Stomach (tissue), 8 donors: ENCODE measurements at regions not wholly inside any gene's neighbourhood (a gene's known extent, or its start where the extent isn't known, plus 50 kb on each side); places are given as distances from the start of the nearest gene placed in this dataset.

Experiments
- DNase-seq, 2 donors: peaks; one replicate each; pipeline versions ENCODE4 v3.0.0 to v3.0.0-alpha.2; 2013 to 2019
- H3K27ac ChIP-seq, 5 donors: fragments of 200-600 bp in 4 of 5; sonication (generic) in 4 of 5; one replicate each; pipeline ENCODE4 v1.5.1; 2013 to 2019; ENCODE audit warnings: mild to moderate bottlenecking in 1 of 5, moderate library complexity in 1 of 5
- H3K27me3 ChIP-seq, 3 donors: fragments of 200-600 bp; sonication (generic); one replicate each; pipeline ENCODE4 v1.5.1; 2017 to 2019; ENCODE audit warnings: mixed run types in 1 of 3
- H3K36me3 ChIP-seq, 4 donors: fragments of 200-600 bp; sonication (generic); 1 replicate in 3 of 4; 2 replicates in 1 of 4; pipeline ENCODE4 v1.5.1; 2016 to 2019
- H3K4me1 ChIP-seq, 4 donors: fragments of 200-600 bp; sonication (generic); one replicate each; pipeline ENCODE4 v1.5.1; 2016 to 2019
- H3K4me3 ChIP-seq, 4 donors: fragments of 200-600 bp; sonication (generic) in 3 of 4; one replicate each; pipeline ENCODE4 v1.5.1; 2016 to 2019; ENCODE audit warnings: mild to moderate bottlenecking in 1 of 4
- H3K9me3 ChIP-seq, 4 donors: fragments of 200-600 bp; sonication (generic); one replicate each; pipeline ENCODE4 v1.5.1; 2016 to 2019
- EP300 ChIP-seq: sonication (generic); formaldehyde crosslinking; IDR thresholded peaks from one replicate; pipeline ENCODE4 v1.6.1; 2017; ENCODE audit warnings: antibody characterized with exemption
- POLR2A ChIP-seq, 4 donors: fragments of 450-650 bp; IDR thresholded peaks; one replicate each; pipeline ENCODE4 v1.6.1; 2016; ENCODE audit warnings: antibody characterized with exemption in 4 of 4, control low read depth in 2 of 4, mild to moderate bottlenecking in 1 of 4, moderate library complexity in 1 of 4
- POLR2AphosphoS5 ChIP-seq, 3 donors: sonication (generic); formaldehyde crosslinking; IDR thresholded peaks; one replicate each; pipeline ENCODE4 v1.6.1; 2016; ENCODE audit warnings: antibody characterized with exemption in 3 of 3
- WGBS, 5 donors: extraction: QIAGEN DNeasy Blood & Tissue Kit in 3 of 5; methylation state at CpG; one replicate each; pipeline versions ENCODE4 v1.1.5 to v1.1.7; 2013 to 2018; 5-methylcytosine and 5-hydroxymethylcytosine counted together
- intact Hi-C: fragments of 100-400 bp; cut with DNase I; formaldehyde crosslinking; loops from one replicate; pipeline ENCODE4 v1.15.1; 2023; ENCODE audit warnings: low total_unique reads
- TF ChIP-seq, protein P1 (sequence below), 7 experiments: fragments of 450-650 bp in 4 of 7; fragments of 200-600 bp in 3 of 7; sonication (generic) in 3 of 7; IDR thresholded peaks; one replicate each; pipeline ENCODE4 v1.5.1; 2016 to 2019; ENCODE audit warnings: antibody characterized with exemption in 7 of 7, control low read depth in 2 of 7, mild to moderate bottlenecking in 1 of 7
- donor health status: healthy with polysubstance abuse.
- donor health status: Bipolar disorder and iron deficiency.
- donor health status: healthy.

DNA sequence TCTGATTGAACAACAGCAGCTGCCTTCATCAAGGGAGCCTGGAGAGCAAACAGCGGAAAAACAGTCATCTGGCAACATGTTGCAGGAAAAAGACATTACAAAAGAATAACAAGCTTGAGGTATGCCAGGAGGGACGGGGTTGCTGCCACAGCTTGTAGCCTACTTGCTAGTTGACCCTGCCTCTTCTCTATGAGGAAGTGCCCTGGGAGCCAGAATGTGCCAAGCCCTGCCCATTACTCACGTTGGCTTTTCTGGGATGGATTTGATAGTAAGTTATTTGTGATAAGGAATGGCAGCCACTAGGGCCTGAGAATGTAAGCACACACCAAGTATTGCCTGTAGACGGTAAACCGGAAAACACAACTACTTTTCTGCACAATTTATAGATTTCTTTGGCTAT, 113.5 kb upstream of the KIRREL3 start:
- no peaks in the 10 kb centered on the region for H3K9me3 ChIP-seq
- H3K36me3 ChIP-seq = no peaks in the 10 kb centered on the region
- DNase-seq = no peak
- TF ChIP-seq POLR2A (IDR thresholded peaks at IDR 0.05) (no peak), EP300 (no peak), POLR2AphosphoS5 (IDR thresholded peaks at IDR 0.05) (no peak)
- TF ChIP-seq, protein P1, sequence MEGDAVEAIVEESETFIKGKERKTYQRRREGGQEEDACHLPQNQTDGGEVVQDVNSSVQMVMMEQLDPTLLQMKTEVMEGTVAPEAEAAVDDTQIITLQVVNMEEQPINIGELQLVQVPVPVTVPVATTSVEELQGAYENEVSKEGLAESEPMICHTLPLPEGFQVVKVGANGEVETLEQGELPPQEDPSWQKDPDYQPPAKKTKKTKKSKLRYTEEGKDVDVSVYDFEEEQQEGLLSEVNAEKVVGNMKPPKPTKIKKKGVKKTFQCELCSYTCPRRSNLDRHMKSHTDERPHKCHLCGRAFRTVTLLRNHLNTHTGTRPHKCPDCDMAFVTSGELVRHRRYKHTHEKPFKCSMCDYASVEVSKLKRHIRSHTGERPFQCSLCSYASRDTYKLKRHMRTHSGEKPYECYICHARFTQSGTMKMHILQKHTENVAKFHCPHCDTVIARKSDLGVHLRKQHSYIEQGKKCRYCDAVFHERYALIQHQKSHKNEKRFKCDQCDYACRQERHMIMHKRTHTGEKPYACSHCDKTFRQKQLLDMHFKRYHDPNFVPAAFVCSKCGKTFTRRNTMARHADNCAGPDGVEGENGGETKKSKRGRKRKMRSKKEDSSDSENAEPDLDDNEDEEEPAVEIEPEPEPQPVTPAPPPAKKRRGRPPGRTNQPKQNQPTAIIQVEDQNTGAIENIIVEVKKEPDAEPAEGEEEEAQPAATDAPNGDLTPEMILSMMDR (IDR thresholded peaks at IDR 0.05) = no peak
- H3K27me3 ChIP-seq = peaks cover 0 to 3% (median 0%) of the 10 kb centered on the region in 3 donors
- H3K27ac ChIP-seq = no peak overlapping the region
- no peak overlapping the region for H3K4me3 ChIP-seq
- H3K4me1 ChIP-seq = no peaks in the 10 kb centered on the region
- WGBS, 5 donors = 35 to 59% (median 50%) methylated on average over 5 of the region's 5 CpGs
- intact Hi-C loops = no loop called here

DNA sequence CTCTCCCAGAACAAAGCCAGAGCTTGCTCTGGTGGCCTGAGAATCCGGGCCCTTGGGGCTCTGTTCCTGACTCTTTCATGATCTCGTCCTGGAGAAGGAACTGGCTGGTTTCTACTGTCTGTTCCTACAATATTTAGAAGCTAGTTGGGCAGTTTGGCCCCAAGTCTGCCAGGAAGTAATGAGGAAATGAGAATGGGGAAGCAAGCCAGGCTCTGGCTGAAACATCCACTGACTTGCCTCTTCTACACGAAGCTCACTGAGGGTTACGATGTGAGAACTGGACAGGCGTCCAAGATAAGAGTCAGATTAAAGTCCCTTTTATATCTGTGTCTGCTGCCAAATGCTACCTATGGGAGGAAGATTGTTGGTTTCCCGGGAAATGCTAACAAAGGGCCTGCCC, 110.0 kb upstream of the KIRREL3 start:
- no peak overlapping the region for H3K27ac ChIP-seq
- peaks cover 0 to 4% (median 0%) of the 10 kb centered on the region in 3 donors for H3K27me3 ChIP-seq
- intact Hi-C loops = no loop called here
- 18 to 48% (median 21%) methylated on average over 6 of the region's 6 CpGs for WGBS, 5 donors
- peak in 1 of 2 donors; percentile 17 for DNase-seq
- no peak overlapping the region for H3K4me3 ChIP-seq
- TF ChIP-seq POLR2A (IDR thresholded peaks at IDR 0.05) = no peak
- no peak for TF ChIP-seq POLR2AphosphoS5 (IDR thresholded peaks at IDR 0.05)
- TF ChIP-seq EP300 = no peak
- TF ChIP-seq, protein P1 (IDR thresholded peaks at IDR 0.05) = no peak
- H3K4me1 ChIP-seq = no peaks in the 10 kb centered on the region
- no peaks in the 10 kb centered on the region for H3K9me3 ChIP-seq
- H3K36me3 ChIP-seq = no peaks in the 10 kb centered on the region

DNA sequence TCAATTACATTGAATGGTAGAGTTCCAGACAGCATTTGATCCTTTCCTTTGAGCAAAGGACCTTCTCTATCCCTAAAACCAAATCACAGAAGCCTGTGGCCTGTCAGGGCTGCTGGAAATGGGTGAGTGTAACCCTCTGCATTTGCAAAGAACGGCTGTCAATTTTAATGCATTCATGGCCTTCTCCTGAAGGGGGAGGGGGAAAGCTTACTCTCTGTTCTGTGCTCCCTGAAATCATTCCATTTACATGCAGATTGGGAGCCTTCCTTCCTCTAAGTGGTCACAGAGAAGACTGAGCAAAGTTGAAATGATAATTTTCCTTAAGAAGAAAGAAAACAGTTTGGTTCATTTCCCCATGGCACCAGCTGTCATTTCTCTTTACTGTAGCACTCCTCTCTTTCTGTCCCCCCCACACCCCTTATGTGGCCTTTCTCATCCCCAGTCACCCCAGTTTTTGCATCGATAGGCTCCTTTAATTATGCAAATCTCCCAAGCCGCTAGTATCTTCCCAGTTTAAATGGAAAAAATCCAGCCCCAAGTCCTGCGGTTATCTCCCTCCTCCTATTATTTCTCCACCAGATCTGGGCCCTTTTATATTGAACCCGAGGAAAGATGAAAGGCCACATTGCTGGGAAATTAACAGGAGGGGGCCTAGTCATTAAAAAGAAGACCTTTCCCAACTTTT, 109.4 kb upstream of the KIRREL3 start:
- WGBS, 5 donors = 42 to 62% (median 52%) methylated on average over 5 of the region's 5 CpGs
- no peaks in the 10 kb centered on the region for H3K36me3 ChIP-seq

DNA sequence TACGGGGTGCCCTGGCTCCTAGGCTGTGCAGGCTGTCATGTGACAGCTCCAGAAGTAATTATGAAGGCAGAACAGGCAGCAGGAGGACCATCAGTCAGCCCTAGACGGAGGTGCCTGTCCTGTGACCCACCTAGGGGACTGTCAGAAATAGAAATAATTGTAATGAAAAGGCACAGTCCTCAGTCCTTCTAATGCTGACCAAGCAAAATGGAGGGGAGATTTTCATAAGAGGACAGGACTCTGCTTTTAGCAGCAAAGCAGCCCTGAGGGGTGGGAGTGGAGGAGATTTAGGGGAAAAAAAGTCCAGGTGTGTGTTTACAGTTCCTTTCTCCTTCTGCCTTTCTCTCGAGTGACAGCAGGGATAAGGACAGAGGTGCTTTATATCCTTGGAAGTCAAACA, 108.3 kb upstream of the KIRREL3 start:
- Histone ChIP-seq H3K27me3 (peaks cover 0 to 4% (median 0%) of the 10 kb centered on the region in 3 donors), H3K4me3 (no peak overlapping the region), H3K27ac (no peak overlapping the region), H3K4me1 (no peaks in the 10 kb centered on the region), H3K9me3 (no peaks in the 10 kb centered on the region), H3K36me3 (no peaks in the 10 kb centered on the region)
- intact Hi-C loops = no loop called here
- no peak for DNase-seq
- TF ChIP-seq, protein P1 (IDR thresholded peaks at IDR 0.05) = no peak
- no peak for TF ChIP-seq POLR2A (IDR thresholded peaks at IDR 0.05)
- no peak for TF ChIP-seq POLR2AphosphoS5 (IDR thresholded peaks at IDR 0.05)
- TF ChIP-seq EP300 = no peak
- WGBS, 5 donors = 59 to 76% (median 63%) methylated on average over 3 of the region's 3 CpGs

More for the DNA sequence above, 109.4 kb upstream of the KIRREL3 start:
- no peaks in the 10 kb centered on the region for H3K4me1 ChIP-seq
- H3K4me3 ChIP-seq = no peak overlapping the region
- TF ChIP-seq POLR2AphosphoS5 (IDR thresholded peaks at IDR 0.05) (no peak), EP300 (no peak), POLR2A (IDR thresholded peaks at IDR 0.05) (no peak)
- TF ChIP-seq, protein P1 (IDR thresholded peaks at IDR 0.05) = no peak
- peaks cover 0 to 4% (median 0%) of the 10 kb centered on the region in 3 donors for H3K27me3 ChIP-seq
- intact Hi-C loops = no loop called here
- no peak for DNase-seq
- no peak overlapping the region for H3K27ac ChIP-seq
- no peaks in the 10 kb centered on the region for H3K9me3 ChIP-seq
